HFFc6 (cell line): ENCODE measurements at regions not wholly inside any gene's neighbourhood (a gene's known extent, or its start where the extent isn't known, plus 50 kb on each side); places are given as distances from the start of the nearest gene placed in this dataset.
A peak's percentile ranks its signal among the peaks of the same experiment; 100 is the strongest.

Experiments
- DNase-seq: peaks from one replicate; pipeline ENCODE4 v3.0.0-alpha.2; 2018
- H3K27ac Mint-ChIP-seq: 2 replicates; pipeline ENCODE4 v1.8.0; 2020; ENCODE audit warnings: mild to moderate bottlenecking, mixed read lengths
- H3K27me3 Mint-ChIP-seq: 2 replicates; pipeline ENCODE4 v1.8.0; 2021; ENCODE audit warnings: mild to moderate bottlenecking, moderate library complexity, mixed read lengths; ENCODE audit not compliant: insufficient read depth
- H3K36me3 Mint-ChIP-seq: 2 replicates; pipeline ENCODE4 v1.8.0; 2021; ENCODE audit warnings: low read depth, mixed read lengths
- H3K4me1 Mint-ChIP-seq: 2 replicates; pipeline ENCODE4 v1.8.0; 2020; ENCODE audit warnings: low read depth, mixed read lengths
- H3K4me3 Mint-ChIP-seq: 2 replicates; pipeline ENCODE4 v1.8.0; 2020; ENCODE audit warnings: mild to moderate bottlenecking, moderate library complexity, mixed read lengths
- H3K9me3 Mint-ChIP-seq: 2 replicates; pipeline ENCODE4 v1.8.0; 2020; ENCODE audit warnings: mild to moderate bottlenecking, mixed read lengths
- TF ChIP-seq, protein P1 (sequence below): fragments of 200-600 bp; sonication (generic); IDR thresholded peaks from 2 replicates; pipeline ENCODE4 v1.5.0; 2021; ENCODE audit warnings: antibody characterized with exemption, mild to moderate bottlenecking

DNA sequence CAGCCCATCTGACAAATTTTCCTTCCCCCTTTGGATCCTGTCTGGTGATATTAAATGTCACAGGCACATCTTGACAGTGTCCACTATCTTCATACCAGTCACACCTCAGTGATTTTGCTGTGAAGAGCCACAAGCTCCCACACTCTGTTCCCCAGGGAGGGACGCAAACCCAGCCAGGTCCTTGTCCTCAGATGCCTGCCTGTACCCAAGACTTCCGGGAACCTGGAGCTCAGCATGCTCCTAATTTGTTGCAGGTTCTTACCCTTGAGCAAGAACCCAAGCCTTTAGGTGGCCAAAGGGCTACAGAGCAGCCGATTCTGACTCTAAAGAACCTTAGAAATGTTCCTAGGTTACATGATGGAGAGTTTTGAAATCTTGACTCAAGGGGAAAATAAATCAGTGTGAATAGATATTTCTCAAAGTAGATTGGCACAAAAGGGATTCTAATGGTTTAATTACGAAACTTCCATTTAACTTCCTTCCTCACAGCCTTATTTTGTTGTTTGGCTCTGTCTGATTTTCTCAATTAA, 66.2 kb upstream of the MTHFD1L start:
- Mint-ChIP-seq H3K4me3 (no peak overlapping the region), H3K36me3 (no peaks in the 10 kb centered on the region), H3K4me1 (peaks cover 13% of the 10 kb centered on the region; the same call in 1 of the 2 replicates), H3K9me3 (no peaks in the 10 kb centered on the region), H3K27ac (no peak overlapping the region), H3K27me3 (peaks cover 7% of the 10 kb centered on the region; the same call in 1 of the 2 replicates)
- TF ChIP-seq, protein P1, sequence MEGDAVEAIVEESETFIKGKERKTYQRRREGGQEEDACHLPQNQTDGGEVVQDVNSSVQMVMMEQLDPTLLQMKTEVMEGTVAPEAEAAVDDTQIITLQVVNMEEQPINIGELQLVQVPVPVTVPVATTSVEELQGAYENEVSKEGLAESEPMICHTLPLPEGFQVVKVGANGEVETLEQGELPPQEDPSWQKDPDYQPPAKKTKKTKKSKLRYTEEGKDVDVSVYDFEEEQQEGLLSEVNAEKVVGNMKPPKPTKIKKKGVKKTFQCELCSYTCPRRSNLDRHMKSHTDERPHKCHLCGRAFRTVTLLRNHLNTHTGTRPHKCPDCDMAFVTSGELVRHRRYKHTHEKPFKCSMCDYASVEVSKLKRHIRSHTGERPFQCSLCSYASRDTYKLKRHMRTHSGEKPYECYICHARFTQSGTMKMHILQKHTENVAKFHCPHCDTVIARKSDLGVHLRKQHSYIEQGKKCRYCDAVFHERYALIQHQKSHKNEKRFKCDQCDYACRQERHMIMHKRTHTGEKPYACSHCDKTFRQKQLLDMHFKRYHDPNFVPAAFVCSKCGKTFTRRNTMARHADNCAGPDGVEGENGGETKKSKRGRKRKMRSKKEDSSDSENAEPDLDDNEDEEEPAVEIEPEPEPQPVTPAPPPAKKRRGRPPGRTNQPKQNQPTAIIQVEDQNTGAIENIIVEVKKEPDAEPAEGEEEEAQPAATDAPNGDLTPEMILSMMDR: no peak
- no peak for DNase-seq

DNA sequence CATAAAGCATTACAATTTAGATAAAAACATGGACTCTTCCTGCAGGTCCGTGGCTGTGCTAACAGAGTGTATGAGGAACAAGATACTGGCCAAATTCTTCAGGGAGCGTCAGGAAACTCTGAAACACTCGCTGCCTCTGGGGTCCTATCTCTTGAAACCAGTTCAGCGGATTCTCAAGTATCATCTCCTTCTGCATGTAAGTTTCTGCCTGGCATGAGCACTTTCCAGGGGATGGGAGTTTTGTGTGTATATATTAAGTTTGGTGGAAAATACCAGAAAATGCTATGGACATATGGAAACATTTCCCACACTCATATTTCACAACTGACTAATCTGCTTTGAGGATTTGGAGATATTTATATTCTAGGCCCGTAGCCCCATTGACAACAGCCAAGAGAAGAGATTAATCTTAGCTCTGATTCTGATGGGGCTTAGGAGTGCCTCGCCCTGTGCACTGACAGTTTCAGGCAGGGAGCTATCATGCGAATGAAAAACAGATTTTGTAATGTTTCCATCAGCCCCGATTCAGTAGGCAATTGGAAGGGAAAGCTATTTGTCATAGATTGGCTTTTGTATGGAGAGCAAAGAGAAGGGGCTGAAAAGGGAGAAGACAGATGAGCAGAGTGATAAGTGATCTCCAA, 64.7 kb upstream of the MTHFD1L start:
- no peak for DNase-seq
- no peaks in the 10 kb centered on the region for H3K36me3 Mint-ChIP-seq
- TF ChIP-seq, protein P1: no peak
- H3K4me1 Mint-ChIP-seq: peaks cover 13% of the 10 kb centered on the region; the same call in 1 of the 2 replicates
- no peak overlapping the region for H3K27ac Mint-ChIP-seq
- no peaks in the 10 kb centered on the region for H3K9me3 Mint-ChIP-seq
- H3K4me3 Mint-ChIP-seq: no peak overlapping the region
- peaks cover 7% of the 10 kb centered on the region; the same call in 1 of the 2 replicates for H3K27me3 Mint-ChIP-seq

DNA sequence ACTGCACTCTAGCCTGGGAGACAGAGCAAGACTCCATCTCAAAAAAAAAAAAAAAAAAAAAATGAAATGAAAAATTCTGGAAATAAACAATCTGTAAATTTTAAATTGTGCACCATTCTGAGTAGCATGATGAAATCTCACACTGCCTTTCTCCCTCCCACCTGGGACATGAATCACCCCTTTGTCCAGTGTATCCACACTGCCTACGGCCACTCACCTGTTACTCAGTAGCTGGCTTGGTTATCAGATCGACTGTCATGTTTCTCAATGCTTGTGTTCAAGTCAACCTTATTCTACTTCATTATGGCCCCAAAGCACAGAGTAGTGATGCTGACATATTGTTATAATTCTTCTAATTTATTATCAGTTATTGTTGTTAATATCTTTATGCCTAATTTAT, 58.7 kb upstream of the MTHFD1L start:
- Mint-ChIP-seq H3K4me3 (no peak overlapping the region), H3K27ac (no peak overlapping the region)

DNA sequence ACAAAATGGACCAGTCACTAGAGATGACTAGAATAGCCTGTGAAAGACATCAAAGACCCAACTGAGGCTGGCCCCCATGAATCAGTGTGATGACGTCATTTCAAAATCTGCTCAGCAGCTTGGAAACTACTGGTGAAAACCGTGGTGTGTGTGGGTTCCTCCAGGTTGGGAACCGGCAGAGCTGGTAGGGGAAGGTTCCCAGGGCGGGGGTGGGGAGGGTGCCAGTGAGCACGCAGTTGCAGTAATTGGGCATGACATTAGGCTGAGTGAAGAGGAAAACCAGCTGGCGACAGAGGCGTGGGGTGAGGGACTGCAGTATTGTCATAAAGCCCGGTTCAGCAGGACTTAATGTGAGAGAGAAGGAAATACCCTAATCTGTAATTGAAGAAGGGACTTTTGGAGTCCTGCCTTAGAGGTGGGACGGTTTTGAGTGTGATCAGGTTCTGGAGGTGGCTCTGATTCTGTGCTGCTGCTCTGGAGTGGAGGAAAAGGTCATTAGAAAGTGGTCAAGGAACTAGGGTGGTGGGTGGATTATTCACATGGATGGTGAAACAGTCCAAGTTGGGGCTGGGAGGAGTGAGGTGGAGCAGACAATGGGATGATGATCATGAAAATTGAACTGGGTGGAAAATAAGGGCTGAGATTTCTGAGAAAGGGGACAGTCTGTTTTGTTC, 52.0 kb upstream of the MTHFD1L start:
- Mint-ChIP-seq H3K27me3 (peaks cover 5% of the 10 kb centered on the region), H3K4me1 (peaks cover 37% of the 10 kb centered on the region), H3K36me3 (no peaks in the 10 kb centered on the region), H3K9me3 (no peaks in the 10 kb centered on the region), H3K27ac (peak overlapping the region; percentile 2; the same call in 1 of the 2 replicates), H3K4me3 (peak overlapping the region; percentile 17; the same call in 1 of the 2 replicates)
- TF ChIP-seq, protein P1: no peak
- no peak for DNase-seq

More for the DNA sequence above, 58.7 kb upstream of the MTHFD1L start:
- TF ChIP-seq, protein P1: no peak
- no peaks in the 10 kb centered on the region for H3K4me1 Mint-ChIP-seq
- no peak for DNase-seq
- peaks cover 8% of the 10 kb centered on the region for H3K27me3 Mint-ChIP-seq
- no peaks in the 10 kb centered on the region for H3K36me3 Mint-ChIP-seq
- no peaks in the 10 kb centered on the region for H3K9me3 Mint-ChIP-seq

DNA sequence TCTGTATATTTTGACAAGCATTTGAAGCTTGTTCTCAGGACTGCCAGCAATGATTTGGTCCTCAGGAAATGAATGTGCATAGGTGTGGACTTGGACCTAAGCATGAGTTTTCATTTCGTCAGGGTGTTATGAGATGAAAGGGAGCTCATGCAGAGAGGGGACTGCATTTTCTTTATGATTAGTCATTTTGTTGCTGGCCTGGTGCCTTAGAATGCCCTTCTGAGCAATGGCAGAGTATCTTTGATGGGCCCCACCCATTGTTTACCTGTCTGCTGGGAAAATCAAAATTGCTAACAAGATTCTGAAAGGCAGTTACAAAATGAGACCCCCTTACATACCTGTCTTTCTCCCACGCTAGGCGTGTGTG, 51.5 kb upstream of the MTHFD1L start:
- no peak for DNase-seq
- Mint-ChIP-seq H3K4me3 (peak overlapping the region; percentile 17; the same call in 1 of the 2 replicates), H3K27me3 (peaks cover 5% of the 10 kb centered on the region), H3K9me3 (no peaks in the 10 kb centered on the region), H3K27ac (no peak overlapping the region), H3K4me1 (peaks cover 37% of the 10 kb centered on the region), H3K36me3 (no peaks in the 10 kb centered on the region)
- TF ChIP-seq, protein P1: no peak
